ENCODE measurements at regions not wholly inside any gene's neighbourhood (a gene's known extent, or its start where the extent isn't known, plus 50 kb on each side); places are given as distances from the start of the nearest gene placed in this dataset.

DNA sequence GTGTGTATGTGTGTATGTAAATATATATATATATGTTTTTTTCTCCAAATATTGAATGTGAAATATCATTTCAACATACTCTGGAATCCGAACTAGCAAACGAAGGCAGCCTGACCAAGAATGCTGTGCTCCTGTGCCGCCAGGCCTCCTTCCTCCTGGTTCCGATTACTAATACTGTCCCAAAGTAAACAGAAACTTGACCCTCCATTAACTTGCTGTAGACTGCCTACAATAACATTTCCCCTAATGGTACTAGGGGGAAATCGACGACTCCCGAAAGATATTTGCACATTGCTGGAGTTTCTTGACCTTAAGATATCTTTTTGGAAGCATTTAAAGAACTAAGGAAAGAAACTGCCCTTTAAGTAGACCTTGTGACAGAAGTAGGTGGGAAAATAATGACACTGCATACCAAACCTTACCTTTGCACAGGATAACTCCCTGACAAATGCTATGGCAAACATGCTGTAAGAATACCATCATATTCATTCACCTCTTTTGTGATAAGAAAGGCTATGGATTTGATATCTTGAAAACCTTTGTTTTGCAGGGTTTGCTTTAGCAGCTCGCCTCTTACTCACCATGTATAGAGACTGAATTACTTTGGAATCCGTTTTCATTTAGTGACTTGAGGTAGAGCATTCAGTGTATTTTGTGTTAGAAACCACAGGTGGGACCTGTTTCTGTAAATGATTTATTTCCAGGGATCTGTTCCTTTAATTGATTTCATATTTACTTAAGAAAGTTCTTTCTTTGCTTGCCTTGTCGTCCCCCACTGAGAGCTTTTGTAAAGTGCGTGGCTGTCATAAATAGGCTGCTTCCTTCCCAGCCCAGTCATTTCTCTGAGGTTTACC, 80.1 kb downstream of the KLF5 start:
- Mint-ChIP-seq H3K27ac (peak overlapping the region; percentile 98), H3K4me1 (ENCODE audit: low read depth) (peaks cover 48% of the 10 kb centered on the region), H3K9me3 (ENCODE audit: low read depth) (peaks cover 7% of the 10 kb centered on the region), H3K27me3 (no peaks in the 10 kb centered on the region), H3K4me3 (ENCODE audit: low read depth) (peak overlapping the region; percentile 29), H3K36me3 (ENCODE audit: insufficient read depth) (no peaks in the 10 kb centered on the region)
- no peak for DNase-seq (ENCODE audit: low spot score, unreplicated experiment)
- no peak for TF ChIP-seq CTCF (IDR thresholded peaks at IDR 0.05; ENCODE audit: unreplicated experiment)

- no peak for TF ChIP-seq CTCF (IDR thresholded peaks at IDR 0.05; ENCODE audit: unreplicated experiment)
- peaks cover 7% of the 10 kb centered on the region for H3K9me3 Mint-ChIP-seq (ENCODE audit: low read depth)
- H3K4me1 Mint-ChIP-seq (ENCODE audit: low read depth): peaks cover 50% of the 10 kb centered on the region
- no peaks in the 10 kb centered on the region for H3K36me3 Mint-ChIP-seq (ENCODE audit: insufficient read depth)
- H3K27me3 Mint-ChIP-seq: no peaks in the 10 kb centered on the region
- DNase-seq (ENCODE audit: low spot score, unreplicated experiment): no peak
- H3K27ac Mint-ChIP-seq: peak overlapping the region; percentile 80
- H3K4me3 Mint-ChIP-seq (ENCODE audit: low read depth): no peak overlapping the region
Measured at GRCh38 chr13:73138276-73138637, 79.5 kb downstream of the KLF5 start.

- Mint-ChIP-seq H3K27me3 (no peaks in the 10 kb centered on the region), H3K9me3 (ENCODE audit: low read depth) (peaks cover 11% of the 10 kb centered on the region), H3K4me3 (ENCODE audit: low read depth) (no peak overlapping the region), H3K36me3 (ENCODE audit: insufficient read depth) (peaks cover 3% of the 10 kb centered on the region), H3K4me1 (ENCODE audit: low read depth) (peaks cover 39% of the 10 kb centered on the region), H3K27ac (peak overlapping the region; percentile 53)
- no peak for DNase-seq (ENCODE audit: low spot score, unreplicated experiment)
- no peak for TF ChIP-seq CTCF (IDR thresholded peaks at IDR 0.05; ENCODE audit: unreplicated experiment)
Measured at GRCh38 chr13:73136776-73137175, 78.0 kb downstream of the KLF5 start.

DNA sequence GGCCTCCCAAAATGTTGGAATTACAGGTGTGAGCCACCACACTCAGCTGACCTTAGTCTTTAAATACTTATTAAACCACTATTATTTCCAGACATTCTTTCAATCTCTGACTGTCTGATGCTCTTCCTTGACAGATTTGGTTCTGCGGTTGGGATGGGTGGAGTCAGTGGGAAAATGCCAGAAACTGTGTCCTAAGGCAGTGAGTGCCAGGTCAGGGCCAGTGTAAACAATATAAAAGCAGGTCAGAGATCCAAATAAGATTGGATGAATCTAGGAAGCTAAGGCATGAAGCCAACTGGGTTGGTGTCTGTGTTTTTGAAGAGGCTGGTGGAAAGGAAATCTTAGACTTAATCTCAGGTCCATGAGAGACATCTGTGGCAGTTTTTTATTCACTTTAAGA, 74.7 kb downstream of the KLF5 start:
- no peak for TF ChIP-seq CTCF (IDR thresholded peaks at IDR 0.05; ENCODE audit: unreplicated experiment)
- H3K4me1 Mint-ChIP-seq (ENCODE audit: low read depth): peaks cover 14% of the 10 kb centered on the region
- DNase-seq (ENCODE audit: low spot score, unreplicated experiment): no peak
- no peak overlapping the region for H3K4me3 Mint-ChIP-seq (ENCODE audit: low read depth)
- H3K27ac Mint-ChIP-seq: no peak overlapping the region
- peaks cover 14% of the 10 kb centered on the region for H3K9me3 Mint-ChIP-seq (ENCODE audit: low read depth)
- peaks cover 3% of the 10 kb centered on the region for H3K36me3 Mint-ChIP-seq (ENCODE audit: insufficient read depth)
- no peaks in the 10 kb centered on the region for H3K27me3 Mint-ChIP-seq

- Mint-ChIP-seq H3K27me3 (no peaks in the 10 kb centered on the region), H3K36me3 (ENCODE audit: insufficient read depth) (peaks cover 3% of the 10 kb centered on the region), H3K27ac (no peak overlapping the region), H3K4me3 (ENCODE audit: low read depth) (no peak overlapping the region), H3K4me1 (ENCODE audit: low read depth) (peaks cover 4% of the 10 kb centered on the region), H3K9me3 (ENCODE audit: low read depth) (peaks cover 14% of the 10 kb centered on the region)
- TF ChIP-seq CTCF (IDR thresholded peaks at IDR 0.05; ENCODE audit: unreplicated experiment): no peak
- no peak for DNase-seq (ENCODE audit: low spot score, unreplicated experiment)
Measured at GRCh38 chr13:73131247-73131646, 72.4 kb downstream of the KLF5 start.

Measured in progenitor cell of endocrine pancreas (in vitro differentiated cells).